Fibroblast of pulmonary artery (primary cell): ENCODE measurements at regions not wholly inside any gene's neighbourhood (a gene's known extent, or its start where the extent isn't known, plus 50 kb on each side); places are given as distances from the start of the nearest gene placed in this dataset.

Experiments
- DNase-seq: peaks from one replicate; pipeline ENCODE4 v3.0.0-alpha.2; 2010; ENCODE audit warnings: low read depth
- H3K4me3 ChIP-seq: replicated peaks from 2 replicates; pipeline ENCODE4 v1.5.1; 2011; ENCODE audit warnings: low read depth, mild to moderate bottlenecking, control low read depth, low read length, moderate library complexity
- TF ChIP-seq, protein P1 (sequence below): IDR thresholded peaks from 2 replicates; pipeline ENCODE4 v1.5.1; 2011; ENCODE audit warnings: mild to moderate bottlenecking, control low read depth, low read length, inconsistent platforms; ENCODE audit errors: missing control alignments

DNA sequence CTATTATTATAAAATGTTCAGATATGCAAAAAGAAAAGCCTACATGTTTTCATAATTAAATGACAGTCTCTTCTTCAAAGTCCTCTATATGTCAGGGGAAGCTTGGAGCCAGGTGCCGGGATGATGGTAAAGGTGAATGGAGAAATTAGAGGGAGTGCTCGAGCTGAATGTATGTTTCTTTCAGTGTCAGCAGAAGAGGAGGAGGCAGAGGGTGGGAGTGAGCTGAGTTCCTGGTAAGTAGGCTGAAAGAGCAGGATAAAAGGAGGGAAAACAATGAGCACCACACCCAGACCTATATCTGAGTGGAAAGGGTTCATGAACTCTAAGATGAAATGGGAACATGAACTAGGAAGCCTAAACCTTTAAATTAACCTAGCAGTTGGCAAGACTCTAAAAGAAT lies 307.6 kb upstream of the NBEA start:
- H3K4me3 ChIP-seq = no peak overlapping the region
- DNase-seq = no peak
- TF ChIP-seq, protein P1, sequence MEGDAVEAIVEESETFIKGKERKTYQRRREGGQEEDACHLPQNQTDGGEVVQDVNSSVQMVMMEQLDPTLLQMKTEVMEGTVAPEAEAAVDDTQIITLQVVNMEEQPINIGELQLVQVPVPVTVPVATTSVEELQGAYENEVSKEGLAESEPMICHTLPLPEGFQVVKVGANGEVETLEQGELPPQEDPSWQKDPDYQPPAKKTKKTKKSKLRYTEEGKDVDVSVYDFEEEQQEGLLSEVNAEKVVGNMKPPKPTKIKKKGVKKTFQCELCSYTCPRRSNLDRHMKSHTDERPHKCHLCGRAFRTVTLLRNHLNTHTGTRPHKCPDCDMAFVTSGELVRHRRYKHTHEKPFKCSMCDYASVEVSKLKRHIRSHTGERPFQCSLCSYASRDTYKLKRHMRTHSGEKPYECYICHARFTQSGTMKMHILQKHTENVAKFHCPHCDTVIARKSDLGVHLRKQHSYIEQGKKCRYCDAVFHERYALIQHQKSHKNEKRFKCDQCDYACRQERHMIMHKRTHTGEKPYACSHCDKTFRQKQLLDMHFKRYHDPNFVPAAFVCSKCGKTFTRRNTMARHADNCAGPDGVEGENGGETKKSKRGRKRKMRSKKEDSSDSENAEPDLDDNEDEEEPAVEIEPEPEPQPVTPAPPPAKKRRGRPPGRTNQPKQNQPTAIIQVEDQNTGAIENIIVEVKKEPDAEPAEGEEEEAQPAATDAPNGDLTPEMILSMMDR = no peak

DNA sequence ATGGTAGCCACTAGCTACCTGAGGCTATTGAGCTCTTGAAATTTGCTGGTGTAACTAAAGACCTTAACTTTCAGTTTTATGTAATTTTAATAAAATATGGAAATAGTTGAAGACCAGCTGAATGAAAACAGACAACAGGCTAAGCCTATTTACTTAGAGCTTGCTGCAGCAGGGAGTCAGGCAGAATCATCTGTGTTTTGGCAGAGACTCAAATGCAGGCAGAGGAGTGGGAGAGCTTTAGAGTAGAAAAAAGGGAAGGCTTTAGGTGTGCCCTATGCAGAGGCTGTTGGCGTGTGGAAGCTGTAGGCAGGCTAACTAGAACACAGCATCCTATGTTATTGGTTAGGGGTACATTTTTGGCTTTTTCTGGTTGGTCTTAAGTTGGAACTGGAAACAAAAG lies 304.9 kb upstream of the NBEA start:
- DNase-seq = no peak
- TF ChIP-seq, protein P1 = no peak
- no peak overlapping the region for H3K4me3 ChIP-seq

DNA sequence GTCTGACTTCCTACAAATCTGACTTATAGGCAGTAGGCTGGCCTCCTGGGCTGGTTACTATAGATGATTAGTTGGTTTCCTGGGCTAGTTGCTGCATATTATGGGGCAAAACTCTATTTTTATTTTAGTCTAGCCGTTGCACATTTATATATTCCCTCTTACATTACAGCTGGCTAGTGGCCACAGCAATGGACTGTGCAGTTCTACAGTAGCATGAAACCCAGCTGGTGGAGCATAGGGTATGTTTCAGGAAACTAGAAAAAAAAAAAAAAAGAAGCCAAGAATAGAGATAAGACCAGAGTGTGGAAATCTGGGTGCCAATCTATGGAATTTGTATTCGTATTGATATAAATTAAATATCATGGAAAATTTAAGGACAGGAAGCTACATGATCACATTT lies 304.4 kb upstream of the NBEA start:
- TF ChIP-seq, protein P1 = no peak
- no peak for DNase-seq
- H3K4me3 ChIP-seq = no peak overlapping the region

DNA sequence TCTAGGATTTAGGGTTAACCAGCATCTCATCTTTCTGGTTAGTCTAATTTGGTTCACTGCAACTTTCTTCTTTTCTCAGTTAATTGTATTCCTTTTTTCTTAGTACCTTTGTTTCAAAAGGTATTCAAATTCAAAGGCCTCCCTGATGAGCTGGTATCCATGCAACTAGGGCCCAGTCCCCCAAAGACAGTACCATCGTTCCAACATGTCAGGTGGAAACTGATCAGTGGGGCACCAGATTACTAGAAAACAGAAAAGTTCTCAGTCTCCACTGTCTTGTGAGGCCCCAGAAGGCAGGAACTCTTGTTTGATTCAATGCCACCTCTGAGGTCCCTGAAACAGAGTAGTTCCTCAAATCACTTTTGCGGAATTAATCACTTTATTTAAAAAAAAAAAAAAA lies 303.2 kb upstream of the NBEA start:
- no peak overlapping the region for H3K4me3 ChIP-seq
- TF ChIP-seq, protein P1 = no peak

DNA sequence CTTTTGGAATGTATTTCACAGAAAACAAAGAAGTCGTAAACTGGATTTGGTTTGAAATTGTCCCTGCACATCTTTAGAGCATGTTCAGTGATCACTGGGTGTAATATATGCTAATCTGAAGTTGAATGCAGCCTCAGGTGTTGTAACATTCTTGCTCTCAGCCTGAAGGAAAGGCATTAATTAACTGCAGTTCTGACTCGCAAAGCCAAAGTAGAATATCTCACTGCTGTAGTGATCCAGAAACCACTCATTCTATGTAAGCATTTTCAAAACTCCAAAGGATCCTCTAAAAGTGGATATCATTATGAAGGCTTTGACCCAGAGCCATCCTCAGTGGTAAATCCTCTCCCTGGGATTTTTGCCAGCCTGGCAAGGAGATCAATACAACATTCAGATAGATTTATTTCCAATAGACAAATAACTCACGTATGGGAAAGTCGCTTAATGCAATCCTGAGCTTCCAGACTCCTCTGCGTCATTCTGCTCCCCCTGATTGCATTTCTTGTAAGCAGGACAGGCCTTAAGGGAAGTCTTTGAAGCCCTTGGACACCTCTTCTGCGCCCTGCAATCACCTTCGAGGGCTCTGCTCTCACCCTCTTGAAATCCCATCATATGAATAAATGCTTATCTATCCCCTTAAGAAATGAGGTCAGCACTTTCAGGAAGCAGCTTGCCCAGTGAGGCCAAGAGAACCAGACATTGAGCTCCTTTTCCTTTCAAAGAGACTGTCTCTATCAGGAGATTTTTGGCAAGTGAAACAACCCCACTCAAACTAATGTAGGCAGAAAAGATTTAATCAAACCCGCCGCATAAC lies 301.7 kb upstream of the NBEA start:
- DNase-seq = no peak

More for the DNA sequence above, 303.2 kb upstream of the NBEA start:
- DNase-seq = no peak

DNA sequence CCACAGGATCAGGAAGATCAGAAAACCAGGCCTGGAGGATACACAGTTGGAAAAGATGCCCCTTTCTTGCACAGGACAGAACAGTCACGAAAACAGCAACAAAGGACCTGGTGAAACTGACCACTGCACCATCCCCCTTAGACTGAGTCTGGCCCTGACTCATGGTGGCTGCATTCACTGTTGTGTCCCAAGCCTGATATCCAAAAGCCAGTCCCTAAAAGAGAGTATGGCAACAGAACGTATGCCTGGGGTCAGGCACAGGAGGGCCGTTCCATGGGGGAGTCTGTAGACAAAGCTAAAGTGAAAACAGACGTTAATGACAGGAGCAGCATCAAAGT lies 301.1 kb upstream of the NBEA start:
- no peak for DNase-seq
- TF ChIP-seq, protein P1 = no peak
- no peak overlapping the region for H3K4me3 ChIP-seq

More for the DNA sequence above, 301.7 kb upstream of the NBEA start:
- H3K4me3 ChIP-seq = no peak overlapping the region
- TF ChIP-seq, protein P1 = no peak
